T47D (cell line): ENCODE measurements at regions not wholly inside any gene's neighbourhood (a gene's known extent, or its start where the extent isn't known, plus 50 kb on each side); places are given as distances from the start of the nearest gene placed in this dataset.

Experiments used
- DNase-seq, 2 experiments: peaks; one replicate each; pipeline versions ENCODE4 v3.0.0 to v3.0.0-alpha.2; 2011 to 2012; ENCODE audit warnings: low read depth in 1 of 2, low spot score in 1 of 2
- JUND ChIP-seq: IDR thresholded peaks from 2 replicates; pipeline ENCODE4 v1.6.1; 2012; ENCODE audit warnings: low read depth
- in situ Hi-C: cut with HindIII; loops from 2 replicates; pipeline ENCODE4 v1.10.0; 2016; ENCODE audit warnings: low sequenced_read_pairs, low pct_unique_long_range_greater_than_20kb

DNA sequence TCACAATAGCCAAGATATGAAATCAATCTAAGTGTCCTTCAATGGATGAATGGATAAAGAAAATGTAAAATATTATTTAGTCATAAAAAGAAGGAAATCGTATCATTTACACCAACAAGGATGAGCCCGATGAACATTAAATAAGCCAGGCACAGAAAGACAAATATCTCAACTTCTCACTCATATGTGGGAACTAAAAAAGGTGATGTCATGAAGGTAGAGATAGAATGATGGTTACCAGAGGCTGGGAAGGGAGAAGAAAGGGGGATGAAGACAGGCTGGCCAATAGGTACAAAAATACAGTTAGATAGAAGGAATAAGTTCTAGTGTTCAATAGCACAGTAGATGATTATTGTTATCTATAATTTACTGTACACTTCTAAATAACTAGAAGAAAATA, 94.9 kb upstream of the RAP1B start:
- no peak for TF ChIP-seq JUND
- in situ Hi-C loops = no loop called here
- no peak for DNase-seq

DNA sequence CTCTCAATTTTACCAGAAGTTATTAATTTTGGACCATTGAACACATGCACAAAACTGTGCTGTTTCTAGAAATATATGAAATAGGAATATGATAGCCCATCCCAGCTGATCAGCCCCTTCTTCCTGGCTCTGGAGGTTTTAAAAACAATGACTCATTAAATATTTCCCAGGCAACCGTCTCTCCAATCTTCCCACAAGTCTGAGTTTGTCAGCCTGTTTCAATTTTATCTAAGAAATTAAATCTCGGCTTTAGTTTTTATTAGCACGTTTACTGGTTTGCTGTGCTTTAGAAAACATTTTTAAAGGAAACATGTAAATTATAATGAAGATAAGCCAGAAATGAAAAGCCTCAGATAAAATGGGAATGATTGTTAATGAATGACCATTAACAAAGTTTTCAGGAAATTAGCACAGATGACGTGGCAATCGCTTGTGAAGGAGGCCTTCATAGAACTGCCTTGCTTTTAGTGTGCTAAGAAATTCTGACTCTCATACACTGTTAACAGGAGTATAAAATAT, 89.3 kb upstream of the RAP1B start:
- in situ Hi-C loops = no loop called here
- no peak for TF ChIP-seq JUND
- DNase-seq = no peak

DNA sequence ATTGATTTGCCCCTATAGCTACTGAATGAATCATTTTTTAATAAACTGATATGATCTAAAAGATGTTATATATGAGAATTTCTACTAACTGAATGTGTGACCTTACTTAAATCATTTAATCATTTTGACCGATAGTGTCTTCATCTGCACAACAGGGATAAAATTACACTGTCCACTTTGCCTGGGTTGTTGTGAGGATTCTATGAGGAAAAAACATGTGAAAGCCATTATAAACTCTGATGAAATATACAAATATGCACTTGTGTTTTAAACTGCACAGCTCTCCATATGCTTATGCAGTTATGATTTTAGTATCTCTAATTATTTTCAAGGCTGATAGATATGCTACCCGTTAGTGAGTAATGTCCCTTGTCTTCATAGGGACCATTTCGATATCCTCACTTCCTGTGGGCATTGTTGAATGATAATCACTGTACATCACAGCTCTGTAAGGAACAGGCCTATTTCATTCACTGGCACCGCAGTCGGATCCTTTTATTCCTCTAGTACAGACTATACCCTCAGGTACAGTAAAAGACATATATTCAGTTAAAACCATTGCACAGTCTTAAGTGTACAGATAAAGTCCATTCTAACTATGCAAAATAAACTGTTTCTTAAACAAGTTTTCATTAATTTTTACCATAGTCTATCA, 88.7 kb upstream of the RAP1B start:
- in situ Hi-C loops = no loop called here
- no peak for TF ChIP-seq JUND
- DNase-seq = no peak

DNA sequence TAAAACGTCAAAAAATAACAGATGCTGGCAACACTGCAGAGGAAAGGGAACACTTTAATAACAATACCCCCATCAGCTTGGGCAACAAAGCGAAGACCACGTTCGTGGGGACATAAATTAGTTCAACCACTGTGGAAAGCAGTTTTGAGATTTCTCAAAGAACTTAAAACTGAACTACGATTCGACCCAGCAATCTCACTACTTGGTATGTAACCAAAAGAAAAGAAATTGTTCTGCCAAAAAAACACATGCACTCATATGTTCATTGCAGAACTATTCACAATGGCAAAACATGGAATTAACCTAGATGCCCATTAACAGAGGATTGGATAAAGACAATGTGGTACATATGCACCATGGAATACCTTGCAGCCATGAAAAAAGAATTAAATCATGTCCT, 81.2 kb upstream of the RAP1B start:
- DNase-seq = no peak
- in situ Hi-C loops = no loop called here
- no peak for TF ChIP-seq JUND

DNA sequence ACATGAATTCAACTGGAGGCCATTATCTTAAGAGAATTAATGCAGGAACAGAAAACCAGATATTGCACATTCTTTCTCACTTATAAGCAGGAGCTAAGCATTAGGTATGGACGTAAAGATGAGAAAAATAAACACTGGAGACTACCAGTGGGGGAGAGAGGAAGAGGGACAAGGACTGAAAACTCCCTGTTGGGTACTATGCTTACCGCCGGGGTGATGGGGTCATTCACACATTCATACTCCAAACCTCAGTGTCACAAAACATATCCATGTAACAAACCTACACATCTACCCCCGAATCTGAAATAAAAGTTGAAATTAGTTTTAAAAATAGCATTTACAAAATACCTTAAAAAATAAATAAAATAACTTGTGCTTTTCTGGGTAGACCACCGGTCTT, 80.8 kb upstream of the RAP1B start:
- in situ Hi-C loops = no loop called here
- DNase-seq = no peak
- TF ChIP-seq JUND = no peak

DNA sequence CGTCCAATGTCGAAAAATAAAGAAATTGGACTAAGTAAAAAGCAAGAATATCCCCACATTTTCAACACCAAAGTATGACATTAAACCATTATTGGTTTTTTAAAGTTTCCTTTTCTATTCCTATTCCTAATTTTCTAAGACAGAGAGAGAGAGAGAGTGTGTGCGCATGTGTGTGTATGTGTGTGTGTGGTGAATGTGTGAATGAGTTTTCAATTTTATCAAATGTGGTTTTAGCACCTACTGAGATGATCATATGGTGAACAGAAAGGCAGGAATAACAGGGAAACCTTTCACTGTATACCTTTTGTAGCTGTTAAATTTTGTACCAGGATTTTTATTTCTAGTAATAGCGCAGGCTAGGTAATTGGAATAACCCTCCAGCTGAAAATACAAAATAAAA, 80.4 kb upstream of the RAP1B start:
- in situ Hi-C loops = no loop called here
- DNase-seq = no peak
- TF ChIP-seq JUND = no peak

DNA sequence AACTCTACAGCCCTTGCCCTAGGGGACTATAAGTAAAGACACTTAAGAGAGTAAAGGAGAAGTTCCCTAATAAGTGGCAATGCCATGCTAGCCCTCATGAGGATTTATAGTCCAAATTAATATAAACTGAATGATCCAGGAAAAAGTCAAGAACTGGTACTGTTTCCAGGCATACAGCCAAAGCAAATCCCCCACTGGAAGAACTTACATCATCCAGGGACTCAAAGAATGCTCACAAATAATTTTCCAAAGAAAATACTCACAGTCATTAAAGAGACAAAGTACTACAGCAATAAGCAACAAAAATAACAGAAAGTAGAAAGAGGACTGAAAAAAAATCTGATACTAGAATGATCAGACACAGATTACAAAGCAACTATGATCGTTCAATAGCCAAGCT, 79.7 kb upstream of the RAP1B start:
- no peak for DNase-seq
- TF ChIP-seq JUND = no peak
- in situ Hi-C loops = no loop called here

DNA sequence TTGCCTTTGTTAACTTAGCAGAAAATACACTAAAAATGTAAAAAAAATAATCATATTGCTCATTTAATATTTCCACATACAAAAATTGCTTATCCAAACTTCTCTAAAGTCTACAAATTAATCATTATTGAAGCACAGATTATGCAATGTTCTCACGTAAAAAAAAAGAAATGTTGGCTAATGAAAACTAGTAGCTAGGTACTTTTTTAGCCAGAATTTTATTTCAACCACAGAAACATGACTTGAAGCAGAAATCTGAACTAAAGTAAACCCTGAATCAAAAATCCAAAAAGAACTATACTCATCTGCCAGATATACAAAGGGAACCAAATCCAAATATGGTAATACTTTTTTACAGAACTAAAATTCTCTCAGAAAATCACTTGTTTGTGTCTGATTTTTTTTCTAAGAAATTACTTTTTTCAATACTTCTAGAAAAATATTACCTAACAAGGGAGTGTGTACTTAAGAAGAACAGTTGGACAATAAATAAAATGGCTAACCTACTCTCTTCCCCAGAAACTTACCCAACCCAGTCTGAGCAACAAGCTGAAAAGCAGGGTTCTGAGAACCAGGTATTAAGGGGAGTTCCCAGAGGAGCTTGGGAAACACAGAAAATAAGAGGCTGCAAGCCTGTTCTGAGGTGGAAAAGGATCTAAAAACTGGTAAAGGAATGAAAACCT, 78.4 kb upstream of the RAP1B start:
- in situ Hi-C loops = no loop called here
- DNase-seq = no peak
- TF ChIP-seq JUND = no peak

DNA sequence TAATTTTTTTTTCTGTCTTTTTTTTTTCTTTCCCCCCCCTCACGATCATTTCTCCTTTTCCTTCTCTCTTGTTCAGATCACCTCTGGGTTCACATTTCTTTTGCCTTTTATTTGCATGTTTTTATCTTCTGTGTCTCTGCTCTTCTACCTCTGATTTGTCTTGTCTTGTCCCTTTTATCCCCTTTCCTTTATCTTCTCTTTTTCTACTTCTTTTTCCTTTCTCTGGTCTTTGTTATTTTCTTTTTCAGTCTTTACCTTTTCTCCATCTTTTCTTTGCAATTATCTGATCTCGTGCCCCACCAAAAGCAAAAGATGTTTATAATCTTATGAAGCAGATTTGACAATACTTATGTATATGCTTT, 77.8 kb upstream of the RAP1B start:
- TF ChIP-seq JUND = no peak
- in situ Hi-C loops = no loop called here
- no peak for DNase-seq

DNA sequence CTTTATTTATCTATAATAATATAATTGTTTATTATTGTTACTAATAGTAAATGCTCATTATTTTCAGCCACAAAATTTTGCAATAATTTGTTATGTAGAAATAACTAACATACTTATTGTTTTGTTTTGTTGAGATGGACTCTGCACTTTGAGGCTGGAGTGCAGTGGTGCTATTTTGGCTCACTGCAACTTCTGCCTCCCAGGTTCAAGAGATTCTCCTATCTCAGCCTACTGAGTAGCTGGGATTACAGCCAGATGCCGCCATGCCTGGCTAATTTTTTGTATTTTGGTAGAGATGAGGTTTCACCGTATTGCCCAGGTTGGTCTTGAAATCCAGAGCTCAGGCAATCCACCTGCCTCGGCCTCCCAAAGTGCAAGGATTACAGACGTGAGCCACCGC, 76.6 kb upstream of the RAP1B start:
- no peak for DNase-seq
- TF ChIP-seq JUND = no peak
- in situ Hi-C loops = no loop called here

DNA sequence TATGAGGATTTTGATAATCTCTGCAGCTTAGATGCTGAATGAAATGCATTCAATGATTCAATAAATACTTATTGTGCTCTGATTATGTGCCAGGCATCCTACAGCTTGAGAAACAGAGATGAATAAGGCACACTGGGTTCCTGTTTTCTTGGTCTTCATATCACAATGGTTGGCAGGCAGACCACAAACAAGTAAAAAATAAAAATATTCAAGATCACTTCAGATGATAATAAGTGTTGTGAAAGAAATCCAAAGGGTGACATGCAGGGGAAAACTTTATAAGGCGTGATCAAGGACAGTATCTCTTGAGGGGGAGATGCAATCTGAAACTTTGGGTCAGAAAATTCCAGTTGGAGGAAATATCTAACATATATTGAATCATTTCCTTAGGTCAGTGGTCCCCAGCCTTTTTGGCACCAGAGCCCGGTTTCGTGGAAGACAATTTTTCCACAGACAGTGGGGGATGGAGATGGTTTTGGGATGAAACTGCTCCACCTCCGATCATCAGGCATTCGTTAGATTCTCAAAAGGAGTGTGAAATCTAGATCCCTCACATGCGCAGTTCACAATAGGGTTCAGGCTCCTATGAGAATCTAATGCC, 73.7 kb upstream of the RAP1B start:
- no peak for DNase-seq
- TF ChIP-seq JUND = no peak
- in situ Hi-C loops = no loop called here

DNA sequence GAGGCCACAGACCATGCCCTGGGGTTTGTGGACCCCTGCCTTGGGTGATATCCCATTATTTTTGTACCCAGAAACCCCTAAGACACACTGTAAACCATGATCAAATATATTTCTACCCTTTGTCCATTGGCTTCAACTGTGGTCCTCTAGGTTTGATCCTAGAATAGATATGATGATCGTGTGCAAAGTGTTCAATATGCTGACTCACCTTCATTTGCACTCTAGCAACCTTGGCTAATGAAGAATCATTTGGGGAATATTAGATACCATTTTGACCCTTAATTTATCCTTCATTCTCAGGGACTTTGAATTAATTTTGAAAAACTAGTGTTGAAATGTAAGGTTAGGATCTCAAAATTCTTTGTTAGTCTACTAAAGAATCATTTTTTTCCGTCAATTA, 73.1 kb upstream of the RAP1B start:
- DNase-seq = no peak
- TF ChIP-seq JUND = no peak
- in situ Hi-C loops = no loop called here

DNA sequence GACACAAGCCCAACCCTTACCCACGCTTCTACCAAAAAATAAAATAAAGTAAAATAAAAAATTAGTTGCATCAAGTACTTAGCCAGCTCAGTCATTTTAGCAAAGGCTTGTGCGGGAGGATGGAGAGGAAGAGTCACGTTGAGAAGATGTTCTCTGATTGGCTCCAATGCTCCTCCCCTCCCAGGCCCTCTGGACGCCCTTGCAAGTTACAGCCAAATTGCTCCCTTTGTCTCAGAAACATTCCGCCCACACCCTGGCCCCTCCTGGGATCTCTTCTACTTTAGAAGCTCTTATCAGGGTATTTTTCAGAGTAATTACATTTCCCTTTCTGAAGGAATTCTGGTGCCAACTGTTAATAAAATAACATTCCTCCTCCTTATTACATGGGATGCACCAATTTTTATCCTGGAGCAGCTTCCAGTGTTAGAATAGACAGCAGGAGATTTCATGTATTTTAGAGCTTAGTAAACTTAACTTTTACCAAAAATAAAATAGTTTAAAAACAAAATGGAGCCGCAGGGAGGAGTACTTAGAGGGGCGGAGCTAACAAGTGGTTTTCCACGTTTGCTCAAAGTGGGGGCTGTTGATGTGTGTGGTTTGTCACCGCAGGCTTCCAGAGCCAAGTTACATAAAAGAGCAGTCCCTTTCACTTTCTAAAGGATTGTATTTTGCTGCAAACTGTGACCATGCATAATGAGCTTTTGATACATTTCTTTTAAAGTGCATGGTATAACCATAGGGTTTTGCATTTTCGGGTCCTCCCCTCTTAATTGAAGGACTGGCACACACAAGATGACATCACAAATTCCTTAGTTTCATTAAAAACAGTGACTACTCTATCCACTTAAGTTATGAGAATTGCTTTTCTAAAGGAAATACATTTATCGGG, 71.7 kb upstream of the RAP1B start:
- peak in 1 of 2 experiments; percentile 21 for DNase-seq
- no peak for TF ChIP-seq JUND
- in situ Hi-C loops = no loop called here
